NCI-H1436 (cell line): ENCODE measurements at regions not wholly inside any gene's neighbourhood (a gene's known extent, or its start where the extent isn't known, plus 50 kb on each side); places are given as distances from the start of the nearest gene placed in this dataset.
"Not testable (repeated sequence)": the region's sequence is repeated elsewhere in the genome, so short reads cannot be mapped to it uniquely, and the experiment has no call there.

Experiments used
- DNase-seq: peaks from one replicate; lab custom pipeline; 2025; lab: John Stamatoyannopoulos, UW

DNA sequence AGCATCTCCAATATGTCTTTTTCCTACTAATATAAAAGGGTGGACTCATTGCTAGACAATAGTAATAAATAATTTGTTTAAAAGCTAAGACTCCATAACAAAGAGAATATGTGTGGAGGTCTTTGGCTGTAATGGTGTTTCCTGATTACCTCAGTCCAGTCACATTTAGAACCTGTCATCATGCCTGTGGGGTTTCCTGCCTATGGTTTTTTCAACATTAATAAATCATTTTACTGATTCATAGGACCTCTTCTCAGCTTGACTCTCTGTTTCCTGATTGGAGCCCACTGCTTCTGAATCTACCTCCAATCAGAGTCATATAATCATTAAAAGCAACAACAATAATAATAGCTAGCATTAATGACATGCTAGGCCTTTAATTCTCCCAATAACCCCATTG is 52.4 kb upstream of the GNAI1 start:
- DNase-seq = no peak

DNA sequence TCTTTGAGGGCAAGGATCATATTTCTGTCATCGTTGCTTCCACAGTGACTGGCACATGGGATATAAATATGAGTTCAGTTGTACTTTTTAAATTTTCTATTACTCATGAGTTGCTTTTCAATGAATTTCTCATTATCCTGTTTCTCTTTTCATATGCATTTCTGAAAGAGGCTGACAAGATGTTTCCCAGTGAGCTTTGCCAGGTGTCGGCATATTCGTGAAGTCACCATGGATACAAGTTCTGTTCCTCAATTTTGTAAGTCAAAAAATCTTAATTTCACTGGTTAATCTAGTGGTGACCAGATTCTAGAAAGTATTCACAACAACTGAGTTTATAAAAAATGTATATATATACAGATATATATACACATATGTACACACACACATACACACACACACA is 55.7 kb upstream of the GNAI1 start:
- no peak for DNase-seq

- DNase-seq = no peak
These were observed 56.4 kb upstream of the GNAI1 start for GRCh38 chr7:80078159-80078731.

DNA sequence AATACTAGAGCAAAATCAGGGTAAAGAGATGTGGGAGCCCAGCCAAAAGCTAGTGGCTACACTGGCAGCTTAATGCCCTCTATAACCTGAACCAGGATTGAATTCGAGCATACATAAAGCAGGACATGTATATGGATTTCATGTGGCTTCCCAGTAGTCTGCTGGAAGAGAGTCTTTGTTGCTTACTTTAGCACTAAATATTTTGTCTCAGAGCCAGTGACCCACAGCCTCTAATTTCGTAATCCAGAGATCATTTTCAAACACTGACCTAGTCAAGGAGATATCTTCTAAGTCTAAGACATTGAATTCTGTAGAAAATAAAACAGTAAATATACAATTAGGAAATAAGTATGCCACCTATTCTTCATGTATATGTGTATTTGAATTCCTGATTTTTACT is 64.2 kb upstream of the GNAI1 start:
- DNase-seq = no peak

- DNase-seq = no peak
These were observed 68.0 kb upstream of the GNAI1 start for GRCh38 chr7:80066639-80067038.

DNA sequence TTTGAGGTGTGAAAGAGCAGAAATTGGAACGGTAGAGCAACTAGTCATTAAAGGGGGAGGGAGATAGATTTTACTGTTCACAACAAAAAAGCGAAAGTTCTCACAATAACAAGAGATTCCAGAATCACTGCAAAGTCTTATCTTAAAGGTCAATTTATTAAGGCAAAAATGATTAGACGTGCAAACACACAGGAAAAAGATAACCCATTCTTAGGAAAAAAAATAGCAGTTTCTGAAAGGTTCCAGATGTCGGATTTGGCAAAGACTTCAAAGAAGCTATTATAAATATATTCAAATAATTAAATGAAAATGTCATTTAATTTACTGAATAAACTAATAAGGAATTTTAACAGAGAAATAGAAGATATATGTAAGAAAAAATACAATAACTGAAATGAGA is 70.8 kb upstream of the GNAI1 start:
- no peak for DNase-seq

GRCh38 chr7:80060218-80060806 is 74.3 kb upstream of the GNAI1 start:
- peak; percentile 42 for DNase-seq

DNA sequence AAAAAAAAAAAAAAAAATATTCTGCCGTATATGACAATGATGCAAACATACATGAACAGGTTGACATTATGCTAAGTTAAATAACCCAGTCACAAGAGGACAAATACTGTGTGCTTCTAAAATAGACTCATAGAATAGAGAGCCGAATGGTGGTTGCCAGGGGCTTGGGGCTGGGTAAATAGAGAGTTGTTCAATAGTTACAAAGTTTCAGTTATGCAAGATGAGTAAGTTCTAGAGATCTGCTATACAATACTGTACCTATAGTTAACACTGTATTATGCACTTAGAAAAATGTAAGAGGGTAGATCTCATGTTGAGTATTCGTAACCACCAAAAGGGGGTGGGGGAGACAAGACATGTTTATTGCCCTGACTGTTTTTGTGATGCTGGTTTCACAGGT is 77.1 kb upstream of the GNAI1 start:
- no peak for DNase-seq

DNA sequence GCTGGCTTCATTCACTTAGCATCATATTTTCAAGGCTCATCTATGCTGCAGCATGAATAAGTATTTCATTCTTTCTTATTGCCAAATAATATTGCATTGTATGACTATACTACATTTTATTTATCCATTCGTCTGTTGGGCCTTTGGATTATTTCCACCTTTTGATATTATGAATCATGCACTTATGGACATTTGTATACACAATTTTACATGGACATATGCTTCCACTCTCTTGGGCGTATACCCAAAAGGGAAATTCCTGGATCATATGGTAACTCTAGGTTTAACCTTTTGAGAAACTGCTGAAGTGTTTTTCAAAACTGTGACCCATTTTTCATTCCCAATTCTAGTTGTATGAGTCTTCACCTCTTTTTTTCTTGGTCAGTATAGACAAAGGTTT is 80.3 kb upstream of the GNAI1 start:
- no peak for DNase-seq

- peak; percentile 86 for DNase-seq
These were observed 81.5 kb upstream of the GNAI1 start for GRCh38 chr7:80053124-80053523.

DNA sequence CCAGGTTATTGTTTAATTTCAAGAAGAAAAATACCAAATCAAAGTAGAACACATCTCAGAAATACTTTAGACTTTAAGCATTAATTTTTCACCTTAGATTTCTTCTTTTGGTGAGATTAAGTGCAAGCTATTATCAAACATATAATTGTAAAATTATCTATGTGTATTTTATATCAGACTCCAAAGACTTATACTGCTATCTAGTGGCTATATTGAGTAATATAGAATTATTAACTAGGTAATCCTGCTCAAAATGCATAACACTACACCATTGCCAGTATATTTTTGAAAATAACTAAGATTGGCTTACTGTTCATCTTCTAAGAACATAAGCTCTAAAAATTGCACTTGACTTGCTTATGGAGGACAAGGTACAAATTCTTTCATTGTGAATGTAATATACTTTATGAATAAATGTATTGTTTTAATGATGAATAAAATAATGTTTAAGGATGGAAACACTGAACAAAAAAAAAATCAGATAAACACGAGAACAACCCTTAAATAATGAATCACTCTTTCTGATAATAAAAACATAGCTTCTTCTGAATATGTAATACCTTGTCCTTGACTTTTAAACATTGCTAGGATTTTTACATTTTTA is 86.7 kb upstream of the GNAI1 start:
- no peak for DNase-seq

GRCh38 chr7:80047032-80047431 is 87.6 kb upstream of the GNAI1 start:
- no peak for DNase-seq

- no peak for DNase-seq
These were observed 89.8 kb upstream of the GNAI1 start for GRCh38 chr7:80044796-80045195.

GRCh38 chr7:80040752-80041151 is 93.9 kb upstream of the GNAI1 start:
- DNase-seq = no peak

GRCh38 chr7:80040335-80040734 is 94.3 kb upstream of the GNAI1 start:
- DNase-seq = no peak

GRCh38 chr7:80039251-80039884 is 95.3 kb upstream of the GNAI1 start:
- DNase-seq = no peak

GRCh38 chr7:80037689-80038088 is 96.9 kb upstream of the GNAI1 start:
- no peak for DNase-seq

GRCh38 chr7:80036107-80036506 is 98.5 kb upstream of the GNAI1 start:
- DNase-seq = no peak

DNA sequence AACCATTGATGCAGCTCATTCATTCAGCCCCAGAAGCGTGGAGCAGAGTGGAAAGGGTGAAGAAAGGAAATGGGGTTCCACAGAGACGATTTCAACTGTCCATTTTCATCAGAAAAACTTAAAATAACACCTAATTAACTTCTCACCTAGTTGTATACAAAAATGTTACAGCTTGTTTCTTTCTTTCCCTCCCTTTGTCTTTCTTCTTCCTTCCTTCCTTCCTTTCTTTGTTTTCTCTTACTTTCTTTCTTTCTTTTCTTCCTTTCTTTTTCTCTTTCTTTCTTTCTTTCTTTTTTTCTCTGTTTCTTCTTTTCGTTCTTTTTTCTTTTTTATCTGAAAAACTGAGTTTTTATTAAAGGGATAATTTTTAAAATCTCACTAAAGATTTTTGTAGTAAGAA is 105.9 kb upstream of the GNAI1 start:
- no peak for DNase-seq

DNA sequence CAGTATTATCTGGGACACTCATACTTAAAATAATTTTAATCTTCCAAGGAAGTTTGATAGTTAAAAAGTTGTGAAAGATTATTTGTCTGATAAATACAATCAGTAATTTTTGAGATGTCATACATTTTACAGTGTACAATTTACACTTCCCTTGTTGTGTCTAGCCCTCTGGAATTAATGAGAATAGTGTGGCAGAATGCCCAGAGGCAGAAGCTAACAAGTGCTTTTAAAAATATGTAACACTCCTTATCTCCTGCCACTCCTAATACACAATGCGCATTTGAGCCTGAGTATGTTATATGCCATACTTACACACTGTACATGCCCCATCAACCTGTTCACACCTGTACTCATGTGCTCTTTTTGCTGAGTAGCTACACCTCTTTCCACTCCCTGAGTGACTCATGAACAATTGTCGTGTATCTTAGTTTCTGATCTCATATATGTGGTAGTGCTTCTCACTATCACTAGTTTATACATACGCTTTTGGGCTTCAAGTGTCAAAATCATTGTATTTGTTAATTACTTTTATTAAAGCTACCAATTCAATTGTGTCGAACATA is 106.9 kb upstream of the GNAI1 start:
- DNase-seq = no peak

- DNase-seq = no peak
These were observed 107.9 kb upstream of the GNAI1 start for GRCh38 chr7:80026766-80027165.

DNA sequence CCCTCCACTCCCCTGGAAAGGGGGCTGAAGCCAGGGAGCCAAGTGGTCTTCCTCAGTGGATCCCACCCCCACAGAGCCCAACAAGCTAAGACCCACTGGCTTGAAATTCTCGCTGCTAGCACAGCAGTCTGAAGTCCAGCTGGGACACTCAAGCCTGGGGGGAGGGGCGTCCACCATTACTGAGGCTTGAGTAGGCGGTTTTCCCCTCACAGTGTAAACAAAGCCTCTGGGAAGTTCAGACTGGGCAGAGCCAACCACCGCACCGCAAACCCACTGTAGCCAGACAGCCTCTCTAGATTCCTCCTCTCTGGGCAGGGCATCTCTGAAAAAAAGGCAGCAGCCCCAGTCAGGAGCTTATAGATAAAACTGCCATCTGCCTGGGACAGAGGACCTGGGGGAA is 114.4 kb upstream of the GNAI1 start:
- not testable (repeated sequence) for DNase-seq

DNA sequence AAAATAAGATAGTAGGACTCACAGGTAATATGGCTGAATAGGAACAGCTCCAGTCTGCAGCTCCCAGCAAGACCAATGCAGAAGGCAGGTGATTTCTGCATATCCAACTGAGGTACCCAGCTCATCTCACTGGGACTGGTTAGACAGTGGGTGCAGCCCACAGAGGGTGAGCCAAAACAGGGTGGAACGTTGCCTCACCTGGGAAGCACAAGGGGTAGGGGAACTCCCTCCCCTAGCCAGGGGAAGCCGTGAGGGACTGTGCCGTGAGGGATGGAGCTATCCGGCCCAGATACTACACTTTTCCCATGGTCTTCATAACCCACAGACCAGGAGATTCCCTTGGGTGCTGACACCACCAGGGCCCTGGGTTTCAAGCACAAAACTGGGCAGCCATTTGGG is 114.8 kb upstream of the GNAI1 start:
- DNase-seq = not testable (repeated sequence)
